ENCODE measurements at regions not wholly inside any gene's neighbourhood (a gene's known extent, or its start where the extent isn't known, plus 50 kb on each side); places are given as distances from the start of the nearest gene placed in this dataset.

DNA sequence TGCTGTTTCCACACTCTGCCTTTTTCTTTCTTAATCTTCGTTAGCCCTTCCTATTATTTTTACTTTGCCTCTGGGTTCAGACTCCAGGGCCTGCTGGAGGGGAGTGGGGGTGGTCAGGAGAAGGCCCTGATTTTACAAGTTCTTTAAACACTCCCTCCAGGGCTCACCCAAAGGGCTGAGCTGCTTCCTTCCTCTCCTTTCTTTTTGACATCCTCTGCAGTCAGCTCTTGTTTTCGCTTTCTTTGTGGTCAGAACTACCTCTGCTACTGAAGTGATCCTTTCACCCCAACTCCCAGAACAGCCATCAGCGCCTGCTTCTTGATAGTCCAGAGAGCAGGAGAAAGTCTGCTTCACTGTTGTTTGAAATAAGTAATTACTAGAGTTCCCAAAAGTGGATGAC, 925.7 kb downstream of the EPHA4 start:
- no peak for DNase-seq (ENCODE audit: low read depth)
- H3K4me3 ChIP-seq (ENCODE audit: low read length) = no peak overlapping the region

DNA sequence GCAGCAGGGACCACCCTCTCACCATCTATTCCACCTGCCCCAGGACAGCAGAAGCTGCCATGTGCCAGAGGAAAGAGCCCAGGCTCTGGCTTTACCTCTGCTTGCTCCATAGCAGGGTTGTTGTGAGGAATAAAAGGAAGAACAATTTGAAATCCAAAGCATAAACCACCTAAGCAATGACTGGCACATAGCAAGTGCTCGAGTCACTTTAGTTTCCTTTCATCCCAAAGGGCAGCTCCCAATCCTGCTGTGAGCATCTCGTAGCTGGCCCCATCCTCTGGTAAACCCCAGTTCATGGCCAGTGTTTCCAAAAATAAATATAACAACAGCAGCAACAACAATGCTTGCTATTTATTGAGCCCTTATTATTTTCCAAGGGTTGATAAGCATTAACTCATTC, 923.5 kb downstream of the EPHA4 start:
- TF ChIP-seq, protein P1, sequence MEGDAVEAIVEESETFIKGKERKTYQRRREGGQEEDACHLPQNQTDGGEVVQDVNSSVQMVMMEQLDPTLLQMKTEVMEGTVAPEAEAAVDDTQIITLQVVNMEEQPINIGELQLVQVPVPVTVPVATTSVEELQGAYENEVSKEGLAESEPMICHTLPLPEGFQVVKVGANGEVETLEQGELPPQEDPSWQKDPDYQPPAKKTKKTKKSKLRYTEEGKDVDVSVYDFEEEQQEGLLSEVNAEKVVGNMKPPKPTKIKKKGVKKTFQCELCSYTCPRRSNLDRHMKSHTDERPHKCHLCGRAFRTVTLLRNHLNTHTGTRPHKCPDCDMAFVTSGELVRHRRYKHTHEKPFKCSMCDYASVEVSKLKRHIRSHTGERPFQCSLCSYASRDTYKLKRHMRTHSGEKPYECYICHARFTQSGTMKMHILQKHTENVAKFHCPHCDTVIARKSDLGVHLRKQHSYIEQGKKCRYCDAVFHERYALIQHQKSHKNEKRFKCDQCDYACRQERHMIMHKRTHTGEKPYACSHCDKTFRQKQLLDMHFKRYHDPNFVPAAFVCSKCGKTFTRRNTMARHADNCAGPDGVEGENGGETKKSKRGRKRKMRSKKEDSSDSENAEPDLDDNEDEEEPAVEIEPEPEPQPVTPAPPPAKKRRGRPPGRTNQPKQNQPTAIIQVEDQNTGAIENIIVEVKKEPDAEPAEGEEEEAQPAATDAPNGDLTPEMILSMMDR (conservative IDR thresholded peaks at IDR 0.05; ENCODE audit: low read length) = no peak
- H3K4me3 ChIP-seq (ENCODE audit: low read length) = no peak overlapping the region
- DNase-seq (ENCODE audit: low read depth) = no peak

More for the DNA sequence above, 925.7 kb downstream of the EPHA4 start:
- TF ChIP-seq, protein P1 (conservative IDR thresholded peaks at IDR 0.05; ENCODE audit: low read length) = no peak

DNA sequence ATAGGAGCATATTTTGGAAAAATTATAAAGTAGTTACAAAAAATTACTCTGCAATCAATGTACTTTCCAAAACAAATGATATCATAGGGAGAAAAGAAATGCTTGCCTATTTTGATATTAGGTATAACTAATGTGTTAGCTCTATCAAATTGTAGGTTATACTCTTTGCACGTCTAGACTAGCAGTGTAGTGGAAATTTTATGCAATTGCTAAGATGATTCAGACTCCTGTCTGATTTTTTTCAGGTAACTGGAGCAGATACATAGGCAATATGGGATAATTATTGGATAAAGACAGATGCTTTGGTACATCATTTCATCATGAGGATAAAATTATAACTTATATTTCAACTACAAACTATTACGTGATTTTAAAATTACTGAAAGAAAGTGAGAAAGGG, 918.3 kb downstream of the EPHA4 start:
- no peak overlapping the region for H3K4me3 ChIP-seq (ENCODE audit: low read length)
- no peak for DNase-seq (ENCODE audit: low read depth)
- TF ChIP-seq, protein P1 (conservative IDR thresholded peaks at IDR 0.05; ENCODE audit: low read length) = no peak

DNA sequence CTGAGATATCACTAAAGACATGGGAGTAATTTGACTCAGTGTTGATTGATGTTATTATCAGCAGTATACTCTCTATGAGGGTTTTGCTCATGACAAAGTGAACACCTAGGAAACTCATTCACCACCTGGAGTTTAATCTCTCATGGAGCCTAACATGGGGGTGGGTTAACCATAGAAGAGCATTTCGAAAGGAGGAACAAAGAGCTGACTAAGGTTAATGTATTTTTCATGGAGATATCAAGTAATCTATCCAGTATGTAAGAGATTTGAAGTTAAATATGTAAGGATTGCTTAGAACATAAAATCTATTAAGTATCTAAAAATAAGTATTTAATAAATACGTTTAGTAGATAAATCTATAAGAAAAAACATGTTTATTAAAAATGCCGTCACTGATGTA, 917.8 kb downstream of the EPHA4 start:
- H3K4me3 ChIP-seq (ENCODE audit: low read length) = no peak overlapping the region
- TF ChIP-seq, protein P1 (conservative IDR thresholded peaks at IDR 0.05; ENCODE audit: low read length) = no peak
- no peak for DNase-seq (ENCODE audit: low read depth)

DNA sequence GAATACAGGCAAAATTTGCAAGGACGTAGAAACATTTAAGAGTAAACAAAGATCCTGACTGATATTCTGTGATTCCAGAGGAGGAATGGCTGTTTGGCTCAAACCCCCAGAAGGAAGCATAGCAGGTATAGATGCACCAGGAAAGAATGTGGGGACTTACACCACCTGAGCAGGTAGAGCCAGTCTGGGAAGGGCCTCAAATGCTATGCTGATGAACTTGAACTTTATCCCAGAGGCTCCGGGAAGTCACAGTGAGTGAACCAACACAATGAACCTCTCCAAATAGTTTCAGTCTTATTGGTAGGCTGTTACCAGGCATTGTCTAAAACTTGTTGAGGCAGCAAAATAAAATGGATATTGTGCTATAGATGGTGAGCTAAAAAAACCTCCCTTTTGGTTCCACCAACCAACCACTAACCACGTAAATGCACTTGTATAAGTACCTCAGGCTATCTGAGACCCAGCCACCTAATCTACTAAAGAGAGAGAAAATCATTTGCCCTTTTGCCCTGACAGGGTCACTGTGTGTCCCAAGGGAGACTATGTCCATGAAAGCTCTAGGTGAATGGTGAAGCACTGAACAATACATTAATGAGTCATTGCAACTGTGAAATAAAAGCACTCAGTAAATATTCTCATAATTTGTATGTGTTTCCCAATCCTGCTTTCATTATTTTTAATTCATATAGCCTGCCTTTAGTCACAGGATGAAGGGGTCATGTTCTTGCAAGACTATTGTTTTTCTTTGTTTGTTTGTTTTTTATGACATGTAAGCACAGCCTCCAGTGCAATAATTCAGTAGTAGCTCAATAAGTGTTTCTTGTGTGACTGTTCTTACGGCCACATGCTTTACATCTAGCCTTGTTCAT, 911.6 kb downstream of the EPHA4 start:
- TF ChIP-seq, protein P1 (conservative IDR thresholded peaks at IDR 0.05; ENCODE audit: low read length) = no peak
- DNase-seq (ENCODE audit: low read depth) = no peak
- H3K4me3 ChIP-seq (ENCODE audit: low read length) = no peak overlapping the region

DNA sequence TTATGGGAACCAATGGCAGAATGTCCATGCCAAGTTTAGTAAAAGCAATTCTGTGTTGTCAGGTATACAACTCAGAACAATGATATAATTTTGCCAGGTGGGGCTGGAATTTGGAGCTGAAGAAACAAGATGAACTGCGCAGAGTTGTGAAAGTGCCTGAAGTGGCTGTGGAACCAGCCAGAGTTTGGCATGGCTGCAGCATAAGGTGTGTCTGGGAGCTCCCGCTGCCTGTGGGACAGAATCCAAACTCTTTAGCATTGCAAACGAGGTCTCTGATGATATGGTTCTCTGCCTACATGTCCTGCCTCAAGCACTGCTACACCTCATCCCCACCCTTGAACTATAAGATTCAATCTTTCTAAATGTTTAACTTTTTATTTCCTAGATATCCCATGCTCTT, 909.7 kb downstream of the EPHA4 start:
- DNase-seq (ENCODE audit: low read depth) = no peak
- TF ChIP-seq, protein P1 (conservative IDR thresholded peaks at IDR 0.05; ENCODE audit: low read length) = no peak
- H3K4me3 ChIP-seq (ENCODE audit: low read length) = no peak overlapping the region

DNA sequence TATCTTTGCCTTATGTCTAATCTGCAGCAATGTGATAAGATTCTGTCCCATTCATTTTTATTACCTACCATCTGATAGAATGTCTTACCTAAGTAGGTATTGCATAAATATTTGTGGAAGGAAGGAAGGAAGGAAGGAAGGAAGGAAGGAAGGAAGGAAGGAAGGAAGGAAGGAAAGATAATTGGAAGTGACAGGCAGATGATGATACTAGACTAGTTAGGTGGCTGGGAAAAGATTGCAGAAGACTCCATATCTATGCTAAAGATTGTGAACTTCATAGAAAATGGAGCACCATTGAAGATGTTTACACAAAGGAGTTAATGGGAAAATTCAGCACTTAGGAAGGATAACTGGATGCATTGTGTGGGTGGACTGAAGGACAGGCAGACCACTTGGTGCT, 909.0 kb downstream of the EPHA4 start:
- H3K4me3 ChIP-seq (ENCODE audit: low read length) = no peak overlapping the region
- TF ChIP-seq, protein P1 (conservative IDR thresholded peaks at IDR 0.05; ENCODE audit: low read length) = no peak
- no peak for DNase-seq (ENCODE audit: low read depth)

Data from AG10803 (cell line).